Transverse colon (tissue), 4 donors: ENCODE measurements at regions not wholly inside any gene's neighbourhood (a gene's known extent, or its start where the extent isn't known, plus 50 kb on each side); places are given as distances from the start of the nearest gene placed in this dataset.

Experiments
- DNase-seq: peaks from one replicate; pipeline ENCODE4 v3.0.0-alpha.2; 2019
- H3K27ac ChIP-seq, 4 donors: fragments of 200-600 bp; sonication (generic); 2 replicates each; pipeline ENCODE4 v1.5.1; 2016 to 2018; ENCODE audit warnings: inconsistent platforms in 4 of 4
- H3K27me3 ChIP-seq: fragments of 200-600 bp; sonication (generic); 2 replicates; pipeline ENCODE4 v1.5.1; 2017; ENCODE audit warnings: inconsistent platforms
- H3K36me3 ChIP-seq, 4 donors: fragments of 200-600 bp; sonication (generic); 2 replicates each; pipeline ENCODE4 v1.5.1; 2017 to 2019; ENCODE audit warnings: inconsistent platforms in 4 of 4
- H3K4me1 ChIP-seq, 4 donors: fragments of 200-600 bp; sonication (generic); 2 replicates each; pipeline ENCODE4 v1.5.1; 2017 to 2020; ENCODE audit warnings: inconsistent platforms in 4 of 4
- H3K4me3 ChIP-seq, 4 donors: fragments of 200-600 bp; sonication (generic); 1 replicate in 1 of 4; 2 replicates in 3 of 4; pipeline versions ENCODE4 v1.5.1 to v1.6.1; 2017 to 2019; ENCODE audit warnings: inconsistent platforms in 4 of 4
- H3K9me3 ChIP-seq, 2 donors: fragments of 200-600 bp; sonication (generic); 2 replicates each; pipeline ENCODE4 v1.5.1; 2017 to 2019; ENCODE audit warnings: inconsistent platforms in 2 of 2
- EP300 ChIP-seq: sonication (generic); formaldehyde crosslinking; IDR thresholded peaks from one replicate; pipeline ENCODE4 v1.6.1; 2017; ENCODE audit warnings: antibody characterized with exemption, low read depth
- POLR2A ChIP-seq: fragments of 450-650 bp; IDR thresholded peaks from one replicate; pipeline ENCODE4 v1.6.1; 2016; ENCODE audit warnings: antibody characterized with exemption, mild to moderate bottlenecking, moderate library complexity
- POLR2AphosphoS5 ChIP-seq, 3 donors: sonication (generic); formaldehyde crosslinking; IDR thresholded peaks; one replicate each; pipeline ENCODE4 v1.6.1; 2016; ENCODE audit warnings: antibody characterized with exemption in 3 of 3
- WGBS, 2 donors: methylation state at CpG; one replicate each; pipeline ENCODE4 v1.1.5; 2018; ENCODE audit warnings: low coverage in 1 of 2; 5-methylcytosine and 5-hydroxymethylcytosine counted together
- in situ Hi-C, 4 donors: fragments of 200-750 bp; cut with MboI; loops; one replicate each; pipeline versions ENCODE4 v1.15.0 to v1.15.1; 2017; ENCODE audit warnings: low sequenced_read_pairs in 3 of 4, low pct_ligation_motif_present in 1 of 4, low pct_unique_long_range_greater_than_20kb in 1 of 4
- intact Hi-C: fragments of 100-400 bp; cut with DNase I; formaldehyde crosslinking; loops from one replicate; pipeline ENCODE4 v1.15.1; 2023; ENCODE audit warnings: low total_unique reads
- TF ChIP-seq, protein P1 (sequence below), 5 experiments: fragments of 200-600 bp in 3 of 5; fragments of 450-650 bp in 2 of 5; sonication (generic) in 3 of 5; IDR thresholded peaks; 1 replicate in 2 of 5; 2 replicates in 3 of 5; pipeline ENCODE4 v1.5.1; 2016 to 2017; ENCODE audit warnings: antibody characterized with exemption in 5 of 5, inconsistent platforms in 3 of 5, mild to moderate bottlenecking in 2 of 5, moderate library complexity in 1 of 5

DNA sequence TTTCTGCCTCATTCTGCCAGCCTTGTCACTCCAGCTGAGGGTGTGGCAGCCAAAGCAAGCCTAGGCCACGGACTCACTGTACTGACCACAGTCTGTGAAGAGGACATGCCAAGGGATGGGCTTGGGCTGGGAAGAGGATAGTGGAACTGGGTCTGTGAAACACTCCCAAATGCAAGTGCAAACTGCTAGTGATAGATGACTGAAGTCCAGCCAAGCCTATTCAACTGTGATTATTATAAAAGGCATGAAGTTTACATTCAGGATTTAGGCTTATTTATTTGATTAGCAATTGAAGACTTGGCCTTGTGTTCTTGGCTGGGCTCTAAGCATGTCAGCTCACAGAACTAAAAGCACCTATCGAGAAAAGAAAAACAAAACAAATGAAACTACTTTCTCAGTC, 84.9 kb upstream of the UBE2E1 start:
- Histone ChIP-seq H3K27ac (no peak overlapping the region), H3K36me3 (no peaks in the 10 kb centered on the region), H3K9me3 (no peaks in the 10 kb centered on the region), H3K4me1 (no peaks in the 10 kb centered on the region), H3K4me3 (no peak overlapping the region), H3K27me3 (no peaks in the 10 kb centered on the region)
- DNase-seq: no peak
- intact Hi-C loops (no loop called here), in situ Hi-C loops (no loop called here)
- no peak for TF ChIP-seq EP300
- no peak for TF ChIP-seq POLR2A
- TF ChIP-seq, protein P1, sequence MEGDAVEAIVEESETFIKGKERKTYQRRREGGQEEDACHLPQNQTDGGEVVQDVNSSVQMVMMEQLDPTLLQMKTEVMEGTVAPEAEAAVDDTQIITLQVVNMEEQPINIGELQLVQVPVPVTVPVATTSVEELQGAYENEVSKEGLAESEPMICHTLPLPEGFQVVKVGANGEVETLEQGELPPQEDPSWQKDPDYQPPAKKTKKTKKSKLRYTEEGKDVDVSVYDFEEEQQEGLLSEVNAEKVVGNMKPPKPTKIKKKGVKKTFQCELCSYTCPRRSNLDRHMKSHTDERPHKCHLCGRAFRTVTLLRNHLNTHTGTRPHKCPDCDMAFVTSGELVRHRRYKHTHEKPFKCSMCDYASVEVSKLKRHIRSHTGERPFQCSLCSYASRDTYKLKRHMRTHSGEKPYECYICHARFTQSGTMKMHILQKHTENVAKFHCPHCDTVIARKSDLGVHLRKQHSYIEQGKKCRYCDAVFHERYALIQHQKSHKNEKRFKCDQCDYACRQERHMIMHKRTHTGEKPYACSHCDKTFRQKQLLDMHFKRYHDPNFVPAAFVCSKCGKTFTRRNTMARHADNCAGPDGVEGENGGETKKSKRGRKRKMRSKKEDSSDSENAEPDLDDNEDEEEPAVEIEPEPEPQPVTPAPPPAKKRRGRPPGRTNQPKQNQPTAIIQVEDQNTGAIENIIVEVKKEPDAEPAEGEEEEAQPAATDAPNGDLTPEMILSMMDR (IDR thresholded peaks at IDR 0.05): no peak
- no peak for TF ChIP-seq POLR2AphosphoS5 (IDR thresholded peaks at IDR 0.05)
- WGBS, 2 donors: 44 to 55% methylated on average over 2 of the region's 2 CpGs

DNA sequence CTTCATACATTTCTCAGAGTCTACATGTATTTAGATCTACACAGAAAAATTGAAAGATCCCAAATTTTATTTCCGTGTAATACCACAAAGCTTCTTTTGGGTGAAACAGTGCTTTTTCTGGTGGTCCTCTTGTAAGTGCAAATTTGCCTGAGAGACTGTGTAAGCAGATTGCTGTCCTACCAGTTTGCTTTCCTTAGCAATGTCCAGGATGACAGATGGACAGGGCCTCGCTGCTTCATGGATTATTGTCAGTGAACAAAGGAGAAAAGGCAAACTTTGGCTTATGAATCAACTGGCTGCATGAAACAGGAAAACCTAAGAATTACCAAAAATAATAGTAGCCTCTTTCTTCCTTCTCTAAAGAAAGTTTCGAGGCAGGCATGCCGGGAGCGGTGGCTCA, 82.6 kb upstream of the UBE2E1 start:
- intact Hi-C loops (no loop called here), in situ Hi-C loops (no loop called here)
- WGBS, 2 donors: 89 to 100% methylated on average over 3 to 5 of the region's 5 CpGs

DNA sequence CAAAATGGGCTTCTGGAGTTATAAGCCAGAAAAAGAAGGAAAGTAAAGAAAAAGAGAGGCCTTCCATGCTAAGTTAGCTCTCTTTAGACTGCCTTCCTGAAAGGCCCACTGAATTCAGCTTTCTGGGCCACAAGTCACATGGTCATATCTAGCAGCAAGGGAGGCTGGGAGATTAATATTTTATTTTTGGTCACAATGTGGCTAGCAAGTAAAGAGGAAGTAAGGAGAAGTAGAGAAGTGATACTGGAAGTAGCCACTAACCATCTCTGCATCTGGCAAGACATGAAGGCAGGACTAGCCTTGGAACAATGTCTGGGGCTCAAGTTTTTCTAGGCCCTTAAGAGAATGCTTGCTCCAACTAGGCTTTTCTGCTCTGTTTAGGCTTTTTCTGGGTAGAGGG, 81.8 kb upstream of the UBE2E1 start:
- Histone ChIP-seq H3K4me3 (no peak overlapping the region), H3K4me1 (no peaks in the 10 kb centered on the region), H3K9me3 (no peaks in the 10 kb centered on the region), H3K27ac (no peak overlapping the region), H3K36me3 (no peaks in the 10 kb centered on the region), H3K27me3 (no peaks in the 10 kb centered on the region)
- intact Hi-C loops: no loop called here
- TF ChIP-seq POLR2A (no peak), POLR2AphosphoS5 (IDR thresholded peaks at IDR 0.05) (no peak), EP300 (no peak)
- TF ChIP-seq, protein P1 (IDR thresholded peaks at IDR 0.05): no peak
- in situ Hi-C loops: no loop called here
- no peak for DNase-seq

More for the DNA sequence above, 82.6 kb upstream of the UBE2E1 start:
- Histone ChIP-seq H3K27ac (no peak overlapping the region), H3K36me3 (no peaks in the 10 kb centered on the region), H3K9me3 (no peaks in the 10 kb centered on the region), H3K27me3 (no peaks in the 10 kb centered on the region), H3K4me1 (no peaks in the 10 kb centered on the region), H3K4me3 (no peak overlapping the region)
- TF ChIP-seq, protein P1 (IDR thresholded peaks at IDR 0.05): no peak
- TF ChIP-seq EP300 (no peak), POLR2AphosphoS5 (IDR thresholded peaks at IDR 0.05) (no peak), POLR2A (no peak)
- DNase-seq: no peak

DNA sequence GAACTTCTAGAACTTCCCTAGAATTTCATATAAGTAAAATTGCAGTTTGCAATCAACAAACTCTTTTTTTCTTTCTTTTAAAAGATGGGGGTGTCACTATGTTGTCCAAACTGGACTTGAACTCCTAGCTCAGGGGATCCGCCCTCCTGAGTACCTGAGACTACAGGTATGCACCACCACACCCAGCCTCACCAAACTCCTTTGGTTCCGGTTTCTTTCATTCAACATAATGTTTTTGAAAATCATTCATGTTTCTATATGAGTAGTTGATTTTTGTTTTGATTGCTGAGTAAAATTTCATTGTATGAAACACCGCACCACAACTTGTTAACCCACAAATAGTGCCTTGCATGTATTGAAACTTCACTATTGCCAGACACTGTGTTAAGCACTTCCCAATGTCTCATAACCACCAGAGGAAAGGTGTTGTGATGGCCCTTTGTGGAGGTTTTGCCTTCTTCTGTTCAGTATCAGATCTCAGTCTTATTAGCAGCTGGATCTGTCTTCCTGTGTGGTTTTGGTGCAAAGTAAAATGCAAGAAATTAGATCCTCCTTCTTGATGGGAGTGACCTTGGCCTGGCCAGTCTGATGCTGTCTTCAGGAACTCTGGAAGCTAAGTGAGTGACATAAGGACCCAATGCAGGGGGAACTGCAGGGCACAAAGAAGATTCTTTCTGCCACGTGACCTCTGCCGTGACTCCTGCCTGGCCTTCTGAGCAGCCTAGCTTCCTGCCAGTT, 78.8 kb upstream of the UBE2E1 start:
- Histone ChIP-seq H3K27me3 (no peaks in the 10 kb centered on the region), H3K9me3 (no peaks in the 10 kb centered on the region), H3K36me3 (no peaks in the 10 kb centered on the region), H3K4me3 (no peak overlapping the region), H3K4me1 (no peaks in the 10 kb centered on the region), H3K27ac (no peak overlapping the region)
- TF ChIP-seq EP300 (no peak), POLR2AphosphoS5 (IDR thresholded peaks at IDR 0.05) (no peak), POLR2A (no peak)
- TF ChIP-seq, protein P1 (IDR thresholded peaks at IDR 0.05): no peak
- intact Hi-C loops: no loop called here
- no peak for DNase-seq
- in situ Hi-C loops: no loop called here
- WGBS, 2 donors: 76 to 86% methylated on average over 5 of the region's 5 CpGs
